ENCODE measurements at regions not wholly inside any gene's neighbourhood (a gene's known extent, or its start where the extent isn't known, plus 50 kb on each side); places are given as distances from the start of the nearest gene placed in this dataset.

GRCh38 chr3:28840976-28841376 lies 439.9 kb upstream of the RBMS3 start:
- Histone ChIP-seq H4K20me1 (ENCODE audit: insufficient read depth, low read depth, low read length) (no peaks in the 10 kb centered on the region), H3K4me1 (ENCODE audit: low read length) (no peaks in the 10 kb centered on the region), H2AFZ (ENCODE audit: low read length) (no peak overlapping the region), H3K27me3 (ENCODE audit: low read length) (no peaks in the 10 kb centered on the region), H3K36me3 (ENCODE audit: insufficient read depth, low read length) (no peaks in the 10 kb centered on the region), H3K4me3 (ENCODE audit: low read length) (no peak overlapping the region), H3K9me3 (ENCODE audit: low read length) (0 out of 2 replicates have a peak, but pooled peaks cover 4% of the 10 kb centered on the region), H3K9me2 (replicated peaks; ENCODE audit: insufficient read depth, low read length) (no peaks in the 10 kb centered on the region), H3K4me2 (ENCODE audit: low read depth, low read length, poor library complexity, severe bottlenecking) (no peak overlapping the region), H3K27ac (ENCODE audit: low read length) (no peak overlapping the region), H3K9ac (ENCODE audit: low read length) (no peak overlapping the region), H3K79me2 (ENCODE audit: low read length) (no peaks in the 10 kb centered on the region)
- DNase-seq = no peak

GRCh38 chr3:28841441-28841840 lies 439.4 kb upstream of the RBMS3 start:
- H3K9me3 ChIP-seq (ENCODE audit: low read length) = 0 out of 2 replicates have a peak, but pooled peaks cover 4% of the 10 kb centered on the region
- H3K27me3 ChIP-seq (ENCODE audit: low read length) = no peaks in the 10 kb centered on the region
- H3K4me2 ChIP-seq (ENCODE audit: low read depth, low read length, poor library complexity, severe bottlenecking) = no peak overlapping the region
- H2AFZ ChIP-seq (ENCODE audit: low read length) = no peak overlapping the region
- no peak for DNase-seq
- H3K9ac ChIP-seq (ENCODE audit: low read length) = no peak overlapping the region
- H4K20me1 ChIP-seq (ENCODE audit: insufficient read depth, low read depth, low read length) = no peaks in the 10 kb centered on the region
- H3K27ac ChIP-seq (ENCODE audit: low read length) = no peak overlapping the region
- no peaks in the 10 kb centered on the region for H3K79me2 ChIP-seq (ENCODE audit: low read length)
- no peak overlapping the region for H3K4me3 ChIP-seq (ENCODE audit: low read length)
- no peaks in the 10 kb centered on the region for H3K36me3 ChIP-seq (ENCODE audit: insufficient read depth, low read length)
- no peaks in the 10 kb centered on the region for H3K9me2 ChIP-seq (replicated peaks; ENCODE audit: insufficient read depth, low read length)
- H3K4me1 ChIP-seq (ENCODE audit: low read length) = no peaks in the 10 kb centered on the region

GRCh38 chr3:28844298-28845005 lies 436.4 kb upstream of the RBMS3 start:
- Histone ChIP-seq H3K27ac (ENCODE audit: low read length) (no peak overlapping the region), H3K9me2 (replicated peaks; ENCODE audit: insufficient read depth, low read length) (no peaks in the 10 kb centered on the region), H3K4me2 (ENCODE audit: low read depth, low read length, poor library complexity, severe bottlenecking) (no peak overlapping the region), H4K20me1 (ENCODE audit: insufficient read depth, low read depth, low read length) (no peaks in the 10 kb centered on the region), H3K9ac (ENCODE audit: low read length) (no peak overlapping the region), H3K9me3 (ENCODE audit: low read length) (no peaks in the 10 kb centered on the region), H3K4me1 (ENCODE audit: low read length) (no peaks in the 10 kb centered on the region), H3K27me3 (ENCODE audit: low read length) (no peaks in the 10 kb centered on the region), H3K4me3 (ENCODE audit: low read length) (no peak overlapping the region), H2AFZ (ENCODE audit: low read length) (no peak overlapping the region), H3K79me2 (ENCODE audit: low read length) (no peaks in the 10 kb centered on the region), H3K36me3 (ENCODE audit: insufficient read depth, low read length) (no peaks in the 10 kb centered on the region)
- no peak for DNase-seq

GRCh38 chr3:28845006-28845324 lies 435.9 kb upstream of the RBMS3 start:
- no peak overlapping the region for H2AFZ ChIP-seq (ENCODE audit: low read length)
- no peak for DNase-seq
- H3K9me3 ChIP-seq (ENCODE audit: low read length) = no peaks in the 10 kb centered on the region
- H3K27me3 ChIP-seq (ENCODE audit: low read length) = no peaks in the 10 kb centered on the region
- H3K9me2 ChIP-seq (replicated peaks; ENCODE audit: insufficient read depth, low read length) = no peaks in the 10 kb centered on the region
- no peaks in the 10 kb centered on the region for H3K36me3 ChIP-seq (ENCODE audit: insufficient read depth, low read length)
- no peak overlapping the region for H3K4me2 ChIP-seq (ENCODE audit: low read depth, low read length, poor library complexity, severe bottlenecking)
- no peak overlapping the region for H3K4me3 ChIP-seq (ENCODE audit: low read length)
- no peaks in the 10 kb centered on the region for H3K4me1 ChIP-seq (ENCODE audit: low read length)
- no peaks in the 10 kb centered on the region for H4K20me1 ChIP-seq (ENCODE audit: insufficient read depth, low read depth, low read length)
- no peak overlapping the region for H3K27ac ChIP-seq (ENCODE audit: low read length)
- no peaks in the 10 kb centered on the region for H3K79me2 ChIP-seq (ENCODE audit: low read length)
- no peak overlapping the region for H3K9ac ChIP-seq (ENCODE audit: low read length)

GRCh38 chr3:28846971-28847478 lies 433.8 kb upstream of the RBMS3 start:
- Histone ChIP-seq H2AFZ (ENCODE audit: low read length) (no peak overlapping the region), H4K20me1 (ENCODE audit: insufficient read depth, low read depth, low read length) (no peaks in the 10 kb centered on the region), H3K4me2 (ENCODE audit: low read depth, low read length, poor library complexity, severe bottlenecking) (no peak overlapping the region), H3K9me3 (ENCODE audit: low read length) (no peaks in the 10 kb centered on the region), H3K4me3 (ENCODE audit: low read length) (no peak overlapping the region), H3K4me1 (ENCODE audit: low read length) (no peaks in the 10 kb centered on the region), H3K9ac (ENCODE audit: low read length) (no peak overlapping the region), H3K79me2 (ENCODE audit: low read length) (no peaks in the 10 kb centered on the region), H3K27me3 (ENCODE audit: low read length) (no peaks in the 10 kb centered on the region), H3K36me3 (ENCODE audit: insufficient read depth, low read length) (no peaks in the 10 kb centered on the region), H3K27ac (ENCODE audit: low read length) (no peak overlapping the region), H3K9me2 (replicated peaks; ENCODE audit: insufficient read depth, low read length) (0 out of 2 replicates have a peak, but pooled peaks cover 3% of the 10 kb centered on the region)
- DNase-seq = no peak

GRCh38 chr3:28847736-28848135 lies 433.1 kb upstream of the RBMS3 start:
- no peak overlapping the region for H3K4me2 ChIP-seq (ENCODE audit: low read depth, low read length, poor library complexity, severe bottlenecking)
- no peaks in the 10 kb centered on the region for H3K4me1 ChIP-seq (ENCODE audit: low read length)
- no peak overlapping the region for H3K9ac ChIP-seq (ENCODE audit: low read length)
- no peak overlapping the region for H2AFZ ChIP-seq (ENCODE audit: low read length)
- H3K4me3 ChIP-seq (ENCODE audit: low read length) = no peak overlapping the region
- H4K20me1 ChIP-seq (ENCODE audit: insufficient read depth, low read depth, low read length) = no peaks in the 10 kb centered on the region
- H3K27me3 ChIP-seq (ENCODE audit: low read length) = no peaks in the 10 kb centered on the region
- no peak overlapping the region for H3K27ac ChIP-seq (ENCODE audit: low read length)
- DNase-seq = no peak
- H3K9me3 ChIP-seq (ENCODE audit: low read length) = no peaks in the 10 kb centered on the region
- 0 out of 2 replicates have a peak, but pooled peaks cover 3% of the 10 kb centered on the region for H3K9me2 ChIP-seq (replicated peaks; ENCODE audit: insufficient read depth, low read length)
- no peaks in the 10 kb centered on the region for H3K36me3 ChIP-seq (ENCODE audit: insufficient read depth, low read length)
- H3K79me2 ChIP-seq (ENCODE audit: low read length) = no peaks in the 10 kb centered on the region

GRCh38 chr3:28850186-28850585 lies 430.7 kb upstream of the RBMS3 start:
- no peak overlapping the region for H2AFZ ChIP-seq (ENCODE audit: low read length)
- no peaks in the 10 kb centered on the region for H4K20me1 ChIP-seq (ENCODE audit: insufficient read depth, low read depth, low read length)
- H3K4me2 ChIP-seq (ENCODE audit: low read depth, low read length, poor library complexity, severe bottlenecking) = no peak overlapping the region
- no peak overlapping the region for H3K4me3 ChIP-seq (ENCODE audit: low read length)
- H3K79me2 ChIP-seq (ENCODE audit: low read length) = no peaks in the 10 kb centered on the region
- no peaks in the 10 kb centered on the region for H3K36me3 ChIP-seq (ENCODE audit: insufficient read depth, low read length)
- no peak for DNase-seq
- no peaks in the 10 kb centered on the region for H3K4me1 ChIP-seq (ENCODE audit: low read length)
- H3K27ac ChIP-seq (ENCODE audit: low read length) = no peak overlapping the region
- H3K9me3 ChIP-seq (ENCODE audit: low read length) = no peaks in the 10 kb centered on the region
- H3K9ac ChIP-seq (ENCODE audit: low read length) = no peak overlapping the region
- no peaks in the 10 kb centered on the region for H3K27me3 ChIP-seq (ENCODE audit: low read length)
- 0 out of 2 replicates have a peak, but pooled peaks cover 3% of the 10 kb centered on the region for H3K9me2 ChIP-seq (replicated peaks; ENCODE audit: insufficient read depth, low read length)

GRCh38 chr3:28853830-28854229 lies 427.0 kb upstream of the RBMS3 start:
- no peak overlapping the region for H3K4me2 ChIP-seq (ENCODE audit: low read depth, low read length, poor library complexity, severe bottlenecking)
- no peak for DNase-seq
- 0 out of 2 replicates have a peak, but pooled peaks cover 3% of the 10 kb centered on the region for H3K9me2 ChIP-seq (replicated peaks; ENCODE audit: insufficient read depth, low read length)
- no peaks in the 10 kb centered on the region for H4K20me1 ChIP-seq (ENCODE audit: insufficient read depth, low read depth, low read length)
- H3K36me3 ChIP-seq (ENCODE audit: insufficient read depth, low read length) = no peaks in the 10 kb centered on the region
- H3K27ac ChIP-seq (ENCODE audit: low read length) = no peak overlapping the region
- no peaks in the 10 kb centered on the region for H3K27me3 ChIP-seq (ENCODE audit: low read length)
- no peak overlapping the region for H2AFZ ChIP-seq (ENCODE audit: low read length)
- H3K9ac ChIP-seq (ENCODE audit: low read length) = no peak overlapping the region
- H3K9me3 ChIP-seq (ENCODE audit: low read length) = no peaks in the 10 kb centered on the region
- no peaks in the 10 kb centered on the region for H3K4me1 ChIP-seq (ENCODE audit: low read length)
- H3K4me3 ChIP-seq (ENCODE audit: low read length) = no peak overlapping the region
- H3K79me2 ChIP-seq (ENCODE audit: low read length) = no peaks in the 10 kb centered on the region
